Sigmoid colon (tissue), 4 donors: ENCODE measurements at regions not wholly inside any gene's neighbourhood (a gene's known extent, or its start where the extent isn't known, plus 50 kb on each side); places are given as distances from the start of the nearest gene placed in this dataset.

Experiments
- POLR2A ChIP-seq, 2 donors: fragments of 450-650 bp; IDR thresholded peaks; one replicate each; pipeline ENCODE4 v1.6.1; 2016; ENCODE audit warnings: antibody characterized with exemption in 2 of 2, mild to moderate bottlenecking in 2 of 2, moderate library complexity in 2 of 2
- POLR2AphosphoS5 ChIP-seq, 4 donors: sonication (generic); formaldehyde crosslinking; IDR thresholded peaks; one replicate each; pipeline ENCODE4 v1.6.1; 2017; ENCODE audit warnings: antibody characterized with exemption in 4 of 4
- TF ChIP-seq, protein P1 (sequence below), 4 experiments: fragments of 450-650 bp in 3 of 4; fragments of 200-600 bp in 1 of 4; IDR thresholded peaks; one replicate each; pipeline ENCODE4 v1.5.1; 2016 to 2019; ENCODE audit warnings: antibody characterized with exemption in 4 of 4, mild to moderate bottlenecking in 3 of 4, moderate library complexity in 2 of 4

DNA sequence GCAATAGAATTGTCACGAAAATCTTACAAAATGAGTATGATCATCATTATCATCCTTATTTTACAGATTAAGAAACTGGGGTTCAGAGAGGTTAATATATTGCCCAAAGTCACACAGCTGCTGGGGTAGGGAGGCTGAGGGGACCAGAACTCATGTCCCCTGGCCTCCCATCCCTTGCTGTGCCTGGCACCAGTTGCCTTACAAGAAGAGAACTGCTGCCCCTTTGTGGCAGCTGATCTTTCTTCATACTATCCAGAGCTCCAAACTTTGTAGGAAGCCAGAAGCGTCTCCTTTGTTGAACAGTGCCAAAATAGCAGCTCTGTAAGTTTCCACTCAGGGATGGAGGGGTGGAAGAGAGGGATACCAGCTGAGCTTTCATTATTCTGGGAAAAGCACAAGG is 236.8 kb upstream of the TBC1D5 start:
- TF ChIP-seq, protein P1, sequence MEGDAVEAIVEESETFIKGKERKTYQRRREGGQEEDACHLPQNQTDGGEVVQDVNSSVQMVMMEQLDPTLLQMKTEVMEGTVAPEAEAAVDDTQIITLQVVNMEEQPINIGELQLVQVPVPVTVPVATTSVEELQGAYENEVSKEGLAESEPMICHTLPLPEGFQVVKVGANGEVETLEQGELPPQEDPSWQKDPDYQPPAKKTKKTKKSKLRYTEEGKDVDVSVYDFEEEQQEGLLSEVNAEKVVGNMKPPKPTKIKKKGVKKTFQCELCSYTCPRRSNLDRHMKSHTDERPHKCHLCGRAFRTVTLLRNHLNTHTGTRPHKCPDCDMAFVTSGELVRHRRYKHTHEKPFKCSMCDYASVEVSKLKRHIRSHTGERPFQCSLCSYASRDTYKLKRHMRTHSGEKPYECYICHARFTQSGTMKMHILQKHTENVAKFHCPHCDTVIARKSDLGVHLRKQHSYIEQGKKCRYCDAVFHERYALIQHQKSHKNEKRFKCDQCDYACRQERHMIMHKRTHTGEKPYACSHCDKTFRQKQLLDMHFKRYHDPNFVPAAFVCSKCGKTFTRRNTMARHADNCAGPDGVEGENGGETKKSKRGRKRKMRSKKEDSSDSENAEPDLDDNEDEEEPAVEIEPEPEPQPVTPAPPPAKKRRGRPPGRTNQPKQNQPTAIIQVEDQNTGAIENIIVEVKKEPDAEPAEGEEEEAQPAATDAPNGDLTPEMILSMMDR (IDR thresholded peaks at IDR 0.05): peak in 1 of 4 experiments; percentile 30
- TF ChIP-seq POLR2AphosphoS5 (IDR thresholded peaks at IDR 0.05) (peak in 3 of 4 donors; percentile 26 to 48 (median 44)), POLR2A (IDR thresholded peaks at IDR 0.05) (no peak)
